HCT116 (cell line): ENCODE measurements at regions not wholly inside any gene's neighbourhood (a gene's known extent, or its start where the extent isn't known, plus 50 kb on each side); places are given as distances from the start of the nearest gene placed in this dataset.

Experiments used
- ATAC-seq: fragments of 200-7000 bp; cut with Tn5 transposase; 2 replicates; pipeline ENCODE4 v1.9.1; 2020; ENCODE audit warnings: mild to moderate bottlenecking, moderate library complexity
- BruUV-seq: library from RNA; stranded (reverse); fragments of 400-500 nt; replicated peaks from 2 replicates; lab custom pipeline; 2021; lab: Mats Ljungman, UMichigan
- CTCF ChIA-PET: fragments of 300-600 bp; sonication (Branson Sonifier 250); formaldehyde crosslinking; loops from one replicate; lab custom pipeline; 2021; ENCODE audit warnings: antibody characterized with exemption; lab: Charles Lee
- POLR2A ChIA-PET: fragments of 300-600, 350-600 bp; sonication (Branson Sonifier 250); formaldehyde crosslinking; loops from one replicate; lab custom pipeline; 2021; ENCODE audit warnings: antibody characterized with exemption; lab: Charles Lee
- RAD21 ChIA-PET, 2 experiments: fragments of 300-600 bp; sonication (Branson Sonifier 250); formaldehyde crosslinking; loops; one replicate each; lab custom pipeline; 2023; ENCODE audit warnings: low total read pairs in 2 of 2; ENCODE audit not compliant: uncharacterized antibody in 2 of 2, unreplicated experiment in 2 of 2, low non-redundant PET in 1 of 2; lab: Charles Lee
- DNase-seq: peaks from one replicate; pipeline ENCODE4 v3.0.0-alpha.2; 2010; ENCODE audit warnings: low read depth, low spot score
- H2AFZ ChIP-seq: fragments of 200-600 bp; shearing (Covaris generic), sonication (generic); 2 replicates; pipeline ENCODE4 v1.6.1; 2017; ENCODE audit warnings: low read depth, mixed run types, mixed read lengths, antibody characterized with exemption, low read length; ENCODE audit not compliant: poor library complexity, severe bottlenecking
- H3K27ac ChIP-seq: 2 replicates; pipeline ENCODE4 v1.5.1; 2012; ENCODE audit warnings: low read depth, low read length
- H3K27me3 ChIP-seq: fragments of 200-600 bp; sonication (generic); 2 replicates; pipeline ENCODE4 v1.6.1; 2016; ENCODE audit warnings: mixed run types, low read length, mixed read lengths; ENCODE audit not compliant: insufficient read depth
- H3K36me3 ChIP-seq, 2 experiments: fragments of 200-500 bp in 1 of 2; fragments of 200-600 bp in 1 of 2; sonication (Bioruptor generic) in 1 of 2; sonication (generic) in 1 of 2; 2 replicates each; pipeline versions ENCODE4 v1.5.1 to v1.6.1; 2014 to 2016; ENCODE audit warnings: low read length in 2 of 2, inconsistent platforms in 1 of 2, mixed read lengths in 1 of 2, mixed run types in 1 of 2; ENCODE audit not compliant: insufficient read depth in 2 of 2, control insufficient read depth in 1 of 2
- H3K4me1 ChIP-seq, 2 experiments: fragments of 200-600 bp in 1 of 2; sonication (generic) in 1 of 2; 2 replicates each; pipeline versions ENCODE4 v1.5.1 to v1.6.1; 2012 to 2017; ENCODE audit warnings: low read length in 2 of 2, inconsistent platforms in 1 of 2, mild to moderate bottlenecking in 1 of 2, mixed read lengths in 1 of 2, mixed run types in 1 of 2, moderate library complexity in 1 of 2; ENCODE audit not compliant: insufficient read depth in 2 of 2, control insufficient read depth in 1 of 2
- H3K4me2 ChIP-seq: fragments of 200-600 bp; sonication (generic); 2 replicates; pipeline ENCODE4 v1.6.1; 2017; ENCODE audit warnings: mixed run types, low read length, mixed read lengths
- H3K4me3 ChIP-seq, 2 experiments: fragments of 200-600 bp in 1 of 2; sonication (generic) in 1 of 2; replicated peaks in 1 of 2; 2 replicates each; pipeline ENCODE4 v1.5.1; 2011 to 2016; ENCODE audit warnings: low read length in 2 of 2, control low read depth in 1 of 2, low read depth in 1 of 2, mild to moderate bottlenecking in 1 of 2, mixed read lengths in 1 of 2, mixed run types in 1 of 2
- H3K79me2 ChIP-seq: fragments of 200-600 bp; sonication (generic); 2 replicates; pipeline ENCODE4 v1.6.1; 2017; ENCODE audit warnings: mild to moderate bottlenecking, mixed run types, low read length, moderate library complexity, mixed read lengths; ENCODE audit not compliant: insufficient read depth
- H3K9ac ChIP-seq: fragments of 200-600 bp; sonication (generic); 2 replicates; pipeline ENCODE4 v1.6.1; 2016; ENCODE audit warnings: low read length, mixed read lengths
- H3K9me2 ChIP-seq: fragments of 200-600 bp; sonication (generic), shearing (Covaris generic); 2 replicates; pipeline ENCODE4 v1.6.1; 2017; ENCODE audit warnings: mixed run types, mild to moderate bottlenecking, moderate library complexity; ENCODE audit not compliant: insufficient read depth
- H3K9me3 ChIP-seq, 2 experiments: fragments of 200-500 bp in 1 of 2; fragments of 200-600 bp in 1 of 2; sonication (Bioruptor generic) in 1 of 2; sonication (generic) in 1 of 2; 2 replicates each; pipeline ENCODE4 v1.6.1; 2014 to 2017; ENCODE audit warnings: low read length in 2 of 2, mixed read lengths in 2 of 2, inconsistent platforms in 1 of 2, low read depth in 1 of 2, mild to moderate bottlenecking in 1 of 2, mixed run types in 1 of 2, moderate library complexity in 1 of 2; ENCODE audit not compliant: control insufficient read depth in 1 of 2, insufficient read depth in 1 of 2
- H4K20me1 ChIP-seq: fragments of 200-600 bp; sonication (generic), shearing (Covaris generic); 2 replicates; pipeline ENCODE4 v1.6.1; 2017; ENCODE audit warnings: mixed run types, mild to moderate bottlenecking, moderate library complexity; ENCODE audit not compliant: insufficient read depth
- CBX3 ChIP-seq: IDR thresholded peaks from 2 replicates; pipeline ENCODE4 v1.6.1; 2012; ENCODE audit warnings: low read depth
- CEBPB ChIP-seq: IDR thresholded peaks from 2 replicates; pipeline ENCODE4 v1.6.1; 2012; ENCODE audit warnings: low read depth
- EGR1 ChIP-seq: IDR thresholded peaks from 2 replicates; pipeline ENCODE4 v1.6.1; 2012; ENCODE audit warnings: low read depth
- ELF1 ChIP-seq: IDR thresholded peaks from 2 replicates; pipeline ENCODE4 v1.6.1; 2012; ENCODE audit warnings: low read depth, borderline replicate concordance
- EZH2 ChIP-seq: fragments of 200-600 bp; sonication (generic); IDR thresholded peaks from 2 replicates; pipeline ENCODE4 v1.6.1; 2017; ENCODE audit warnings: antibody characterized with exemption, mixed run types
- EZH2phosphoT487 ChIP-seq: fragments of 200-600 bp; IDR thresholded peaks from 2 replicates; pipeline ENCODE4 v1.6.1; 2018; ENCODE audit warnings: antibody characterized with exemption, borderline replicate concordance
- FOSL1 ChIP-seq: IDR thresholded peaks from 2 replicates; pipeline ENCODE4 v1.6.1; 2012; ENCODE audit warnings: low read depth
- POLR2A ChIP-seq: IDR thresholded peaks from 2 replicates; pipeline ENCODE4 v1.7.0; 2011; ENCODE audit warnings: borderline replicate concordance; ENCODE audit not compliant: insufficient read depth, insufficient read length; ENCODE audit errors: extremely low read depth
- POLR2AphosphoS5 ChIP-seq: IDR thresholded peaks from 2 replicates; pipeline ENCODE4 v1.6.1; 2011; ENCODE audit warnings: mild to moderate bottlenecking, low read depth, low read length, moderate library complexity
- RAD21 ChIP-seq: IDR thresholded peaks from 2 replicates; pipeline ENCODE4 v1.6.1; 2012; ENCODE audit warnings: low read depth, mild to moderate bottlenecking
- SIN3A ChIP-seq: IDR thresholded peaks from 2 replicates; pipeline ENCODE4 v1.6.1; 2012; ENCODE audit warnings: low read depth
- SRF ChIP-seq: IDR thresholded peaks from 2 replicates; pipeline ENCODE4 v1.6.1; 2012; ENCODE audit warnings: low read depth
- TCF7L2 ChIP-seq: IDR thresholded peaks from 2 replicates; pipeline ENCODE4 v1.7.0; 2011; ENCODE audit warnings: borderline replicate concordance, inconsistent platforms; ENCODE audit not compliant: insufficient read depth, insufficient read length; ENCODE audit errors: extremely low read depth
- YY1 ChIP-seq: IDR thresholded peaks from 2 replicates; pipeline ENCODE4 v1.6.1; 2011; ENCODE audit warnings: low read length, low read depth, moderate library complexity, mild to moderate bottlenecking; ENCODE audit not compliant: insufficient replicate concordance; ENCODE audit errors: extremely low read depth
- ZFX ChIP-seq: fragments of 450-650 bp; IDR thresholded peaks from 2 replicates; pipeline ENCODE4 v1.6.1; 2017
- intact Hi-C: fragments of 100-400 bp; cut with micrococcal nuclease; formaldehyde crosslinking; loops from 2 replicates; pipeline ENCODE4 v1.10.0; 2022
- TF ChIP-seq, protein P1 (sequence below): IDR thresholded peaks from 2 replicates; pipeline ENCODE4 v1.6.1; 2012
- TF ChIP-seq, protein P2 (sequence below): IDR thresholded peaks from 2 replicates; pipeline ENCODE4 v1.6.1; 2012
- TF ChIP-seq, protein P3 (sequence below): IDR thresholded peaks from 2 replicates; pipeline ENCODE4 v1.6.1; 2011; ENCODE audit warnings: mild to moderate bottlenecking, low read length, moderate library complexity; ENCODE audit not compliant: insufficient replicate concordance; ENCODE audit errors: extremely low read depth

DNA sequence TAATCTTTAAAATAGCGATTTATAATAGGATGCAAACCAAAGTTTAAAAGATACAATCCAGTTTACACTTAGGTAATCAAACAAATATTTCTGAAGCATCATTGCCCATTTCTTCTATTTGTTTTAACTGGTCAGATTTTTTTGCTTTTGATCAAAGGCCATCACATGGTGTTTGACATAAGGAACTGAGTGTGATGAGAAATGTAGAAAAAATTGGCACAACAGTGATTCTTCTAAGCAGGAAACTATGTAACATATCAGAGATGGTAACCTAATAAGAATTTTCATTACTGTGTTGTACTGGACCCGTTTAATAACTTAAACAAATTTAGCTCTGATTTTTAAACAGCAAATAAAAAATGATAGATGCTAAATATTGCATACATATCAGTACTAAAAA lies 644.7 kb upstream of the KLF12 start:
- Histone ChIP-seq H3K9me2 (no peaks in the 10 kb centered on the region), H3K4me3 (no peak overlapping the region), H3K4me2 (no peak overlapping the region), H3K36me3 (no peaks in the 10 kb centered on the region), H3K4me1 (no peaks in the 10 kb centered on the region), H3K27ac (no peak overlapping the region), H3K79me2 (no peaks in the 10 kb centered on the region), H2AFZ (no peak overlapping the region), H3K9ac (no peak overlapping the region), H3K27me3 (no peaks in the 10 kb centered on the region), H4K20me1 (no peaks in the 10 kb centered on the region), H3K9me3 (no peaks in the 10 kb centered on the region; a peak in 1 of 4 replicates)
- ChIA-PET RAD21 (no interaction called here), POLR2A (no interaction called here), CTCF (no interaction called here)
- ATAC-seq (no peak), DNase-seq (no peak)
- TF ChIP-seq CBX3 (no peak), CEBPB (no peak), EZH2 (no peak), ZFX (no peak), POLR2AphosphoS5 (no peak), EZH2phosphoT487 (no peak), SIN3A (no peak), EGR1 (no peak), SRF (no peak), TCF7L2 (no peak), RAD21 (no peak), POLR2A (no peak), FOSL1 (no peak), ELF1 (no peak), YY1 (no peak)
- TF ChIP-seq, protein P1, sequence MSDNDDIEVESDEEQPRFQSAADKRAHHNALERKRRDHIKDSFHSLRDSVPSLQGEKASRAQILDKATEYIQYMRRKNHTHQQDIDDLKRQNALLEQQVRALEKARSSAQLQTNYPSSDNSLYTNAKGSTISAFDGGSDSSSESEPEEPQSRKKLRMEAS = no peak
- TF ChIP-seq, protein P2, sequence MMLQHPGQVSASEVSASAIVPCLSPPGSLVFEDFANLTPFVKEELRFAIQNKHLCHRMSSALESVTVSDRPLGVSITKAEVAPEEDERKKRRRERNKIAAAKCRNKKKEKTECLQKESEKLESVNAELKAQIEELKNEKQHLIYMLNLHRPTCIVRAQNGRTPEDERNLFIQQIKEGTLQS = no peak
- TF ChIP-seq, protein P3, sequence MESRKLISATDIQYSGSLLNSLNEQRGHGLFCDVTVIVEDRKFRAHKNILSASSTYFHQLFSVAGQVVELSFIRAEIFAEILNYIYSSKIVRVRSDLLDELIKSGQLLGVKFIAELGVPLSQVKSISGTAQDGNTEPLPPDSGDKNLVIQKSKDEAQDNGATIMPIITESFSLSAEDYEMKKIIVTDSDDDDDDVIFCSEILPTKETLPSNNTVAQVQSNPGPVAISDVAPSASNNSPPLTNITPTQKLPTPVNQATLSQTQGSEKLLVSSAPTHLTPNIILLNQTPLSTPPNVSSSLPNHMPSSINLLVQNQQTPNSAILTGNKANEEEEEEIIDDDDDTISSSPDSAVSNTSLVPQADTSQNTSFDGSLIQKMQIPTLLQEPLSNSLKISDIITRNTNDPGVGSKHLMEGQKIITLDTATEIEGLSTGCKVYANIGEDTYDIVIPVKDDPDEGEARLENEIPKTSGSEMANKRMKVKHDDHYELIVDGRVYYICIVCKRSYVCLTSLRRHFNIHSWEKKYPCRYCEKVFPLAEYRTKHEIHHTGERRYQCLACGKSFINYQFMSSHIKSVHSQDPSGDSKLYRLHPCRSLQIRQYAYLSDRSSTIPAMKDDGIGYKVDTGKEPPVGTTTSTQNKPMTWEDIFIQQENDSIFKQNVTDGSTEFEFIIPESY = no peak
- intact Hi-C loops = no loop called here
- no TSS peak for BruUV-seq
